ENCODE measurements at regions not wholly inside any gene's neighbourhood (a gene's known extent, or its start where the extent isn't known, plus 50 kb on each side); places are given as distances from the start of the nearest gene placed in this dataset.

GRCh38 chr5:125298258-125298657 is 551.8 kb upstream of the ZNF608 start:
- no peaks in the 10 kb centered on the region for H3K27me3 ChIP-seq (ENCODE audit: control insufficient read depth in 3 of 3, insufficient read depth in 3 of 3, low read length in 3 of 3)
- no peaks in the 10 kb centered on the region for H3K9me3 ChIP-seq (ENCODE audit: control insufficient read depth in 3 of 3, low read length in 3 of 3)
- no peak overlapping the region for H3K4me3 ChIP-seq (ENCODE audit: low read length in 3 of 3)
- H3K4me1 ChIP-seq (ENCODE audit: control insufficient read depth in 3 of 3, insufficient read depth in 3 of 3, low read length in 3 of 3): peaks cover 0 to 5% (median 3%) of the 10 kb centered on the region in 3 donors
- no peak overlapping the region for H3K9ac ChIP-seq (ENCODE audit: low read depth in 1 of 3, low read length in 3 of 3)
- H3K27ac ChIP-seq (ENCODE audit: low read depth, low read length): no peak overlapping the region
- no peaks in the 10 kb centered on the region for H3K36me3 ChIP-seq (ENCODE audit: control insufficient read depth in 3 of 3, insufficient read depth in 3 of 3, low read length in 3 of 3)

DNA sequence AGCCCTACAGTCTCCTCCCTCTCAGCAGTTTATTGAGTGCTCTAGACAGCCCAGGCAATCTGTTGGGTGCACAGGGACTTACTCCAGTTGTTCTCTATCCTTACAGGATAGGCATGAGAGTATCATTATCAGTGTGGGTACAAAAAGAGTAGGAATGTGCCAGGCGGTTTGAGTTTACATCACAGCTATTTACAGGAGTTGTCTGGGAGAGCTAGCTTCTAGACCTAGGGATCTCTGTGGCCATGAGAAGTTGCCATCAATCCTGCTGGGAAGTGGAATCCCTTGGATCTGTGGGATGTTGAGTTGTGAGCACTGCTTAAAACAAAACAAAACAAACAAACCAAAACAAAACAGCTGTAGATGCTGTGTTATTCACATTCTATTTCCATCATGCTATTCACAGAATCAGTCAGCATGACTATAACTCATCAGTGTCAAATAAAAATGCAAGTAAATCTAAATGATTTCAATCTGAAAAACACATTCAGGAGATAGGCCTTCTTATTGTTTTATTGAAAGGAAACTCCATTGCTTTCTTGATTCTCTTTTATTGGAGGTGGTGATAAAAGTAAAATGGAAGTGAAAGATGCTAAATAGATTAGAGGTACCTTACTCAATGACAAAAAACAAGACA is 552.4 kb upstream of the ZNF608 start:
- Histone ChIP-seq H3K27ac (ENCODE audit: low read depth, low read length) (no peak overlapping the region), H3K9me3 (ENCODE audit: control insufficient read depth in 3 of 3, low read length in 3 of 3) (no peaks in the 10 kb centered on the region), H3K27me3 (ENCODE audit: control insufficient read depth in 3 of 3, insufficient read depth in 3 of 3, low read length in 3 of 3) (no peaks in the 10 kb centered on the region), H3K9ac (ENCODE audit: low read depth in 1 of 3, low read length in 3 of 3) (no peak overlapping the region), H3K4me3 (ENCODE audit: low read length in 3 of 3) (no peak overlapping the region), H3K36me3 (ENCODE audit: control insufficient read depth in 3 of 3, insufficient read depth in 3 of 3, low read length in 3 of 3) (no peaks in the 10 kb centered on the region), H3K4me1 (ENCODE audit: control insufficient read depth in 3 of 3, insufficient read depth in 3 of 3, low read length in 3 of 3) (peaks cover 0 to 5% (median 3%) of the 10 kb centered on the region in 3 donors)

DNA sequence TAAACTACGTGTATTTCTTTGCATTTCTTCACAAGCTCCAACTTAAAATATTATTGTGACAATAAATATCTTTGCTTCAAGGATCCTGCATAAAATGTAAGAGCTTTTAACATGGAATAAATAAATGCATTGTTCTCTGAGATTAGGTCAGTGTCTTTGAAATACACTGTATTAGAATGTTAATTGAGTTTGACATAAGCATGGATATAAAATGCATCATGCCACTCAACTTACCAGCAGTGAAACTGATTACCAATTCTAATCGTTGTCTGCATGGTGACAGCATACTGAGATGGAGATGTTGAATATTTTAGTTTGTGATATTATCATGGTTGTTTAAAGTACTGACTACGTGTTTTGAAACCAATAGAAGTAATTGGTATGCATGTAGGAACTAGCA is 555.3 kb upstream of the ZNF608 start:
- no peaks in the 10 kb centered on the region for H3K9me3 ChIP-seq (ENCODE audit: control insufficient read depth in 3 of 3, low read length in 3 of 3)

GRCh38 chr5:125302577-125302976 is 556.1 kb upstream of the ZNF608 start:
- H3K9me3 ChIP-seq (ENCODE audit: control insufficient read depth in 3 of 3, low read length in 3 of 3): no peaks in the 10 kb centered on the region
- H3K27me3 ChIP-seq (ENCODE audit: control insufficient read depth in 3 of 3, insufficient read depth in 3 of 3, low read length in 3 of 3): no peaks in the 10 kb centered on the region
- H3K27ac ChIP-seq (ENCODE audit: low read depth, low read length): no peak overlapping the region
- no peak overlapping the region for H3K9ac ChIP-seq (ENCODE audit: low read depth in 1 of 3, low read length in 3 of 3)
- H3K4me1 ChIP-seq (ENCODE audit: control insufficient read depth in 3 of 3, insufficient read depth in 3 of 3, low read length in 3 of 3): peaks cover 0 to 5% (median 3%) of the 10 kb centered on the region in 3 donors
- H3K4me3 ChIP-seq (ENCODE audit: low read length in 3 of 3): no peak overlapping the region
- no peaks in the 10 kb centered on the region for H3K36me3 ChIP-seq (ENCODE audit: control insufficient read depth in 3 of 3, insufficient read depth in 3 of 3, low read length in 3 of 3)

More for the DNA sequence above, 555.3 kb upstream of the ZNF608 start:
- no peak overlapping the region for H3K27ac ChIP-seq (ENCODE audit: low read depth, low read length)
- H3K9ac ChIP-seq (ENCODE audit: low read depth in 1 of 3, low read length in 3 of 3): no peak overlapping the region
- no peak overlapping the region for H3K4me3 ChIP-seq (ENCODE audit: low read length in 3 of 3)
- H3K4me1 ChIP-seq (ENCODE audit: control insufficient read depth in 3 of 3, insufficient read depth in 3 of 3, low read length in 3 of 3): peaks cover 0 to 5% (median 3%) of the 10 kb centered on the region in 3 donors
- no peaks in the 10 kb centered on the region for H3K27me3 ChIP-seq (ENCODE audit: control insufficient read depth in 3 of 3, insufficient read depth in 3 of 3, low read length in 3 of 3)
- no peaks in the 10 kb centered on the region for H3K36me3 ChIP-seq (ENCODE audit: control insufficient read depth in 3 of 3, insufficient read depth in 3 of 3, low read length in 3 of 3)

DNA sequence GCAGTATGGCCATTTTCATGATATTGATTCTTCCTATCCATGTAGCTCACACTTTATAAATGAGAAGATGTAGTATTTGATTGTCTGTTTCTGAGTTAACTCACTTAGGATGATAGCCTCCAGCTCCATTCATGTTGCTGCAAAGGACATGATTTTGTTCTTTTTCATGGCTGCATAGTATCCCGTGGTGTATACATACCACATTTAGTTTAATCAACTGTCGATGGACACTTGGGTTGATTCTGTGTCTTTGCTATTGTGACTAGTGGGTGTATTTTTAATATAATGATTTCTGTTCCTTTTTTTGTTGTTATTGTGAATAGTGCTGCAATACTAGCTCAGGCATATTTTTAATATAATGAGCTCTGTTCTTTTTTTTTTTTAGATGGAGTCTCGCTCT is 560.3 kb upstream of the ZNF608 start:
- H3K4me3 ChIP-seq (ENCODE audit: low read length in 3 of 3): no peak overlapping the region
- no peaks in the 10 kb centered on the region for H3K36me3 ChIP-seq (ENCODE audit: control insufficient read depth in 3 of 3, insufficient read depth in 3 of 3, low read length in 3 of 3)
- H3K27ac ChIP-seq (ENCODE audit: low read depth, low read length): no peak overlapping the region
- no peak overlapping the region for H3K9ac ChIP-seq (ENCODE audit: low read depth in 1 of 3, low read length in 3 of 3)
- no peaks in the 10 kb centered on the region for H3K27me3 ChIP-seq (ENCODE audit: control insufficient read depth in 3 of 3, insufficient read depth in 3 of 3, low read length in 3 of 3)
- H3K9me3 ChIP-seq (ENCODE audit: control insufficient read depth in 3 of 3, low read length in 3 of 3): no peaks in the 10 kb centered on the region
- no peaks in the 10 kb centered on the region for H3K4me1 ChIP-seq (ENCODE audit: control insufficient read depth in 3 of 3, insufficient read depth in 3 of 3, low read length in 3 of 3)

- Histone ChIP-seq H3K27ac (ENCODE audit: low read depth, low read length) (no peak overlapping the region), H3K27me3 (ENCODE audit: control insufficient read depth in 3 of 3, insufficient read depth in 3 of 3, low read length in 3 of 3) (no peaks in the 10 kb centered on the region), H3K4me1 (ENCODE audit: control insufficient read depth in 3 of 3, insufficient read depth in 3 of 3, low read length in 3 of 3) (no peaks in the 10 kb centered on the region), H3K9me3 (ENCODE audit: control insufficient read depth in 3 of 3, low read length in 3 of 3) (no peaks in the 10 kb centered on the region), H3K9ac (ENCODE audit: low read depth in 1 of 3, low read length in 3 of 3) (no peak overlapping the region), H3K36me3 (ENCODE audit: control insufficient read depth in 3 of 3, insufficient read depth in 3 of 3, low read length in 3 of 3) (no peaks in the 10 kb centered on the region), H3K4me3 (ENCODE audit: low read length in 3 of 3) (no peak overlapping the region)
Measured at GRCh38 chr5:125310749-125311148, 564.3 kb upstream of the ZNF608 start.

GRCh38 chr5:125311743-125312142 is 565.3 kb upstream of the ZNF608 start:
- H3K4me1 ChIP-seq (ENCODE audit: control insufficient read depth in 3 of 3, insufficient read depth in 3 of 3, low read length in 3 of 3): no peaks in the 10 kb centered on the region
- no peaks in the 10 kb centered on the region for H3K27me3 ChIP-seq (ENCODE audit: control insufficient read depth in 3 of 3, insufficient read depth in 3 of 3, low read length in 3 of 3)
- no peaks in the 10 kb centered on the region for H3K9me3 ChIP-seq (ENCODE audit: control insufficient read depth in 3 of 3, low read length in 3 of 3)
- no peak overlapping the region for H3K27ac ChIP-seq (ENCODE audit: low read depth, low read length)
- H3K9ac ChIP-seq (ENCODE audit: low read depth in 1 of 3, low read length in 3 of 3): no peak overlapping the region
- H3K36me3 ChIP-seq (ENCODE audit: control insufficient read depth in 3 of 3, insufficient read depth in 3 of 3, low read length in 3 of 3): no peaks in the 10 kb centered on the region
- no peak overlapping the region for H3K4me3 ChIP-seq (ENCODE audit: low read length in 3 of 3)

DNA sequence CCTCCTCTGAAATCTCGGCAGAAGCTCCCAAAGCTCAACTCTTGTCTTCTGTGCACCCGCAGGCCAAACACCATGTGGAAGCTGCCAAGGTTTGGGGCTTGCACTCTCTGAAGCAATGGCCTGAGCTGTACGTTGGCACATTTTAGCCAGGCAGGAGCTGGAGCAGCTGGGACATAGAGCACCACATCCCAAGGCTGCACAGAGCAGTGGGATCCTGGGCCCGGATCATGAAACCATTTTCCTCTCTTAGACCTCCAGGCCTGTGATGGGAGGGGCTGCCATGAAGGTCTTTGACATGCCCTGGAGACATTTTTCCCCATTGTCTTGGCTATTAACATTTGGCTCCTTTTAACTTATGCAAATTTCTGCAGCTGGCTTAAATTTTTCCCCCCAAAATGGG is 567.1 kb upstream of the ZNF608 start:
- no peak overlapping the region for H3K4me3 ChIP-seq (ENCODE audit: low read length in 3 of 3)
- H3K27me3 ChIP-seq (ENCODE audit: control insufficient read depth in 3 of 3, insufficient read depth in 3 of 3, low read length in 3 of 3): no peaks in the 10 kb centered on the region
- no peaks in the 10 kb centered on the region for H3K36me3 ChIP-seq (ENCODE audit: control insufficient read depth in 3 of 3, insufficient read depth in 3 of 3, low read length in 3 of 3)
- no peak overlapping the region for H3K27ac ChIP-seq (ENCODE audit: low read depth, low read length)
- no peaks in the 10 kb centered on the region for H3K9me3 ChIP-seq (ENCODE audit: control insufficient read depth in 3 of 3, low read length in 3 of 3)
- no peaks in the 10 kb centered on the region for H3K4me1 ChIP-seq (ENCODE audit: control insufficient read depth in 3 of 3, insufficient read depth in 3 of 3, low read length in 3 of 3)
- H3K9ac ChIP-seq (ENCODE audit: low read depth in 1 of 3, low read length in 3 of 3): no peak overlapping the region

DNA sequence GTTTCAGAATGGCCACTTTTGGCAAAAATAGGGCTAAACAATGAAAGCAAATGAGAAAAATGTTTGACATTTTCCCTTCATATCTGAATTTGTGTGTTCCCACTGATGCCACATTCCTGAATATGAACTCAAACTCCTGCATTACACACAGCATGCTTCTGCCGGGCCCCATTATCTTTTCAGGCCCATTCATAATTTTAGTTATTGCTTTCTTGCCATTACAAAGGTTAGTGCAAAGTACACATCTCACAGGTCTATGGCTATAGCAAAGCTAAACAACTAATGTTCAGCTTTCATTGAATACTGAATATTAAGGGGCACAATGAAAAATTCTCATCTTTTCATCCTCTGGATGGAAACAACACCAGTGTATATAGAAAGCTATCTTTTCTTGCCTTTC is 568.9 kb upstream of the ZNF608 start:
- Histone ChIP-seq H3K9me3 (ENCODE audit: control insufficient read depth in 3 of 3, low read length in 3 of 3) (no peaks in the 10 kb centered on the region), H3K4me1 (ENCODE audit: control insufficient read depth in 3 of 3, insufficient read depth in 3 of 3, low read length in 3 of 3) (no peaks in the 10 kb centered on the region), H3K27ac (ENCODE audit: low read depth, low read length) (no peak overlapping the region), H3K4me3 (ENCODE audit: low read length in 3 of 3) (no peak overlapping the region), H3K36me3 (ENCODE audit: control insufficient read depth in 3 of 3, insufficient read depth in 3 of 3, low read length in 3 of 3) (no peaks in the 10 kb centered on the region), H3K27me3 (ENCODE audit: control insufficient read depth in 3 of 3, insufficient read depth in 3 of 3, low read length in 3 of 3) (no peaks in the 10 kb centered on the region), H3K9ac (ENCODE audit: low read depth in 1 of 3, low read length in 3 of 3) (no peak overlapping the region)

GRCh38 chr5:125316391-125316790 is 570.0 kb upstream of the ZNF608 start:
- Histone ChIP-seq H3K9me3 (ENCODE audit: control insufficient read depth in 3 of 3, low read length in 3 of 3) (no peaks in the 10 kb centered on the region), H3K27ac (ENCODE audit: low read depth, low read length) (no peak overlapping the region), H3K9ac (ENCODE audit: low read depth in 1 of 3, low read length in 3 of 3) (no peak overlapping the region), H3K27me3 (ENCODE audit: control insufficient read depth in 3 of 3, insufficient read depth in 3 of 3, low read length in 3 of 3) (no peaks in the 10 kb centered on the region), H3K4me3 (ENCODE audit: low read length in 3 of 3) (no peak overlapping the region), H3K36me3 (ENCODE audit: control insufficient read depth in 3 of 3, insufficient read depth in 3 of 3, low read length in 3 of 3) (no peaks in the 10 kb centered on the region), H3K4me1 (ENCODE audit: control insufficient read depth in 3 of 3, insufficient read depth in 3 of 3, low read length in 3 of 3) (no peaks in the 10 kb centered on the region)
